Stimulated activated CD8-positive, alpha-beta memory T cell treated with anti-CD3 and anti-CD28 coated beads, Interleukin-7, amount 100 ng/mL, for 1 hour (primary cell): ENCODE measurements at regions not wholly inside any gene's neighbourhood (a gene's known extent, or its start where the extent isn't known, plus 50 kb on each side); places are given as distances from the start of the nearest gene placed in this dataset.

Experiments
- DNase-seq, 2 donors: peaks; one replicate each; pipeline ENCODE4 v3.0.0-alpha.2; 2020; ENCODE audit warnings: low read depth in 2 of 2

- DNase-seq, result no peak
These were observed 119.8 kb upstream of the SLC25A33 start for GRCh38 chr1:9419369-9420041.

- DNase-seq, result no peak
These were observed 118.3 kb upstream of the SLC25A33 start for GRCh38 chr1:9420835-9421532.

- no peak for DNase-seq
These were observed 117.8 kb upstream of the SLC25A33 start for GRCh38 chr1:9421533-9421873.

- no peak for DNase-seq
These were observed 116.9 kb upstream of the SLC25A33 start for GRCh38 chr1:9422321-9422720.

- DNase-seq, result no peak
These were observed 116.3 kb upstream of the SLC25A33 start for GRCh38 chr1:9422911-9423505.

- DNase-seq, result no peak
These were observed 115.0 kb upstream of the SLC25A33 start for GRCh38 chr1:9424261-9424660.

GRCh38 chr1:9425859-9426258, 113.4 kb upstream of the SLC25A33 start:
- DNase-seq, result no peak

- peak; percentile 41 to 49 for DNase-seq
These were observed 113.0 kb upstream of the SLC25A33 start for GRCh38 chr1:9426291-9426711.

- DNase-seq, result no peak
These were observed 111.9 kb upstream of the SLC25A33 start for GRCh38 chr1:9427388-9427787.

- peak; percentile 99 to 100 for DNase-seq
These were observed 110.5 kb upstream of the SLC25A33 start for GRCh38 chr1:9428601-9429341.

GRCh38 chr1:9429342-9429711, 109.9 kb upstream of the SLC25A33 start:
- DNase-seq, result no peak

- no peak for DNase-seq
These were observed 104.8 kb upstream of the SLC25A33 start for GRCh38 chr1:9434247-9435152.

- DNase-seq, result no peak
These were observed 104.1 kb upstream of the SLC25A33 start for GRCh38 chr1:9435153-9435636.

GRCh38 chr1:9435854-9436640, 103.2 kb upstream of the SLC25A33 start:
- no peak for DNase-seq

GRCh38 chr1:9437961-9438430, 101.3 kb upstream of the SLC25A33 start:
- DNase-seq, result no peak

- no peak for DNase-seq
These were observed 100.7 kb upstream of the SLC25A33 start for GRCh38 chr1:9438431-9439073.

GRCh38 chr1:9439074-9439761, 100.0 kb upstream of the SLC25A33 start:
- no peak for DNase-seq

GRCh38 chr1:9440261-9440660, 99.0 kb upstream of the SLC25A33 start:
- DNase-seq, result no peak

- DNase-seq, result no peak
These were observed 98.5 kb upstream of the SLC25A33 start for GRCh38 chr1:9440763-9441194.
